ENCODE measurements at regions not wholly inside any gene's neighbourhood (a gene's known extent, or its start where the extent isn't known, plus 50 kb on each side); places are given as distances from the start of the nearest gene placed in this dataset.

- H3K27me3 Mint-ChIP-seq (ENCODE audit: low read depth), result peaks cover 10% of the 10 kb centered on the region
- no peak overlapping the region for H3K27ac Mint-ChIP-seq (ENCODE audit: unreplicated experiment)
- H3K4me1 Mint-ChIP-seq (ENCODE audit: low read depth), result peaks cover 9% of the 10 kb centered on the region
- H3K4me3 Mint-ChIP-seq (ENCODE audit: unreplicated experiment), result no peak overlapping the region
- no peak for TF ChIP-seq CTCF (IDR thresholded peaks at IDR 0.05)
- no peaks in the 10 kb centered on the region for H3K36me3 Mint-ChIP-seq (ENCODE audit: low read depth)
- no peak for DNase-seq (ENCODE audit: low spot score)
- H3K9me3 Mint-ChIP-seq (ENCODE audit: low read depth), result no peaks in the 10 kb centered on the region
Observed at GRCh38 chr16:85491798-85492294, 121.3 kb upstream of the GSE1 start.

- no peaks in the 10 kb centered on the region for H3K36me3 Mint-ChIP-seq (ENCODE audit: low read depth)
- H3K27me3 Mint-ChIP-seq (ENCODE audit: low read depth), result peaks cover 10% of the 10 kb centered on the region
- no peak for DNase-seq (ENCODE audit: low spot score)
- H3K4me1 Mint-ChIP-seq (ENCODE audit: low read depth), result peaks cover 9% of the 10 kb centered on the region
- H3K4me3 Mint-ChIP-seq (ENCODE audit: unreplicated experiment), result no peak overlapping the region
- H3K9me3 Mint-ChIP-seq (ENCODE audit: low read depth), result no peaks in the 10 kb centered on the region
- H3K27ac Mint-ChIP-seq (ENCODE audit: unreplicated experiment), result no peak overlapping the region
- TF ChIP-seq CTCF (IDR thresholded peaks at IDR 0.05), result no peak
Observed at GRCh38 chr16:85492295-85492864, 120.7 kb upstream of the GSE1 start.

- no peak overlapping the region for H3K4me3 Mint-ChIP-seq (ENCODE audit: unreplicated experiment)
- no peaks in the 10 kb centered on the region for H3K9me3 Mint-ChIP-seq (ENCODE audit: low read depth)
- peaks cover 9% of the 10 kb centered on the region for H3K4me1 Mint-ChIP-seq (ENCODE audit: low read depth)
- no peak for TF ChIP-seq CTCF (IDR thresholded peaks at IDR 0.05)
- peaks cover 5% of the 10 kb centered on the region for H3K27me3 Mint-ChIP-seq (ENCODE audit: low read depth)
- DNase-seq (ENCODE audit: low spot score), result no peak
- no peaks in the 10 kb centered on the region for H3K36me3 Mint-ChIP-seq (ENCODE audit: low read depth)
- H3K27ac Mint-ChIP-seq (ENCODE audit: unreplicated experiment), result no peak overlapping the region
Observed at GRCh38 chr16:85494315-85494714, 118.8 kb upstream of the GSE1 start.

- H3K36me3 Mint-ChIP-seq (ENCODE audit: low read depth), result no peaks in the 10 kb centered on the region
- H3K27ac Mint-ChIP-seq (ENCODE audit: unreplicated experiment), result no peak overlapping the region
- no peak overlapping the region for H3K4me3 Mint-ChIP-seq (ENCODE audit: unreplicated experiment)
- H3K9me3 Mint-ChIP-seq (ENCODE audit: low read depth), result no peaks in the 10 kb centered on the region
- no peak for TF ChIP-seq CTCF (IDR thresholded peaks at IDR 0.05)
- peaks cover 9% of the 10 kb centered on the region for H3K4me1 Mint-ChIP-seq (ENCODE audit: low read depth)
- DNase-seq (ENCODE audit: low spot score), result no peak
- H3K27me3 Mint-ChIP-seq (ENCODE audit: low read depth), result no peaks in the 10 kb centered on the region
Observed at GRCh38 chr16:85495259-85495658, 117.9 kb upstream of the GSE1 start.

DNA sequence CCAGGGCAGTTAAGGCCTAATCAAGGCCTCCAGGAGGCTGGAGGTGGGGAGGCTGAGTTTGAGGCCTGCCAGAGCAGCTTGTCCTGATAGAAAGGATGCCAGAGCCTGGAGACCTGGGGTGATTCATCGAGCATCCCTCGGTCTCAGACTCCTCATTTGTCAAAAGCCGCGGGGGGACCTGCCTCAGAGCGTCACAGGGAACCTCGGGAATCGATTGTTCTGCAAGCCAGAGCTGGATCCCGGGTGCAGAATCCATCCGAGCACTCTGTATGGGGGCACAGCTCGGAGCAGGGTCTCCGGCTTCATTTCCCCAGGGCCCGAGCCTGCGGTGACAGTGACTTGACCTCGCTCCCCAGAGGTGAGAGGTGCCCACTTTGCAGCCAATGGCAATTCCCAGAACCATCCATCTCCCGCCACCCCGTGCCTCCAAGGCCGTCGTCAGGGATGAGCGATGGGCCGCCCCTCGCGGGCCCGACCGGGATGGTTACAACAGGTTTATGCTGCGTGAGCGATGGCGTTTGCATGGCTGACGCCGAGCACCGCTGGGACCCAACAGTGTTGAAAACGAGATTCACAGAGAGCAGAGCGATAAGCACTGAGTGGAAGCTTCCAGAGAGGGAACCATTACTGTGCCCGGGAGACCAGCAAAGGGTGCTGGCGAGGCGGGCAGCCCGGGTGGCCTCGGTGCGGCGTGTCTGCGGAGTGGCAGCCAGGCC is 117.1 kb upstream of the GSE1 start:
- Mint-ChIP-seq H3K4me1 (ENCODE audit: low read depth) (peaks cover 9% of the 10 kb centered on the region), H3K36me3 (ENCODE audit: low read depth) (no peaks in the 10 kb centered on the region), H3K9me3 (ENCODE audit: low read depth) (no peaks in the 10 kb centered on the region)

More for the DNA sequence above, 117.1 kb upstream of the GSE1 start:
- H3K27ac Mint-ChIP-seq (ENCODE audit: unreplicated experiment), result no peak overlapping the region
- DNase-seq (ENCODE audit: low spot score), result no peak
- no peak overlapping the region for H3K4me3 Mint-ChIP-seq (ENCODE audit: unreplicated experiment)
- no peak for TF ChIP-seq CTCF (IDR thresholded peaks at IDR 0.05)
- no peaks in the 10 kb centered on the region for H3K27me3 Mint-ChIP-seq (ENCODE audit: low read depth)

All from chondrocyte (in vitro differentiated cells).